Activated CD4-positive, alpha-beta T cell treated with anti-CD3 and anti-CD28 coated beads for 36 hours (primary cell): ENCODE measurements at regions not wholly inside any gene's neighbourhood (a gene's known extent, or its start where the extent isn't known, plus 50 kb on each side); places are given as distances from the start of the nearest gene placed in this dataset.

ENCODE experiments used
- ATAC-seq: fragments of 200-7000 bp; cut with Tn5 transposase; one replicate; pipeline ENCODE4 v1.10.0; 2021; ENCODE audit warnings: mild to moderate bottlenecking, moderate library complexity
- CTCF ChIA-PET: fragments of 350-600 bp; sonication (Branson Sonifier 250); formaldehyde crosslinking; loops from one replicate; lab custom pipeline; 2021; ENCODE audit warnings: antibody characterized with exemption; lab: Charles Lee
- POLR2A ChIA-PET: fragments of 350-600 bp; sonication (Branson Sonifier 250); formaldehyde crosslinking; loops from one replicate; lab custom pipeline; 2021; ENCODE audit warnings: antibody characterized with exemption, inconsistent platforms; lab: Charles Lee
- DNase-seq: peaks from one replicate; pipeline ENCODE4 v3.0.0-alpha.2; 2020
- H3K27ac Mint-ChIP-seq: one replicate; pipeline ENCODE4 v1.8.0; 2021; ENCODE audit warnings: mixed read lengths
- H3K27me3 Mint-ChIP-seq: one replicate; pipeline ENCODE4 v1.8.0; 2021; ENCODE audit warnings: mixed read lengths
- H3K36me3 Mint-ChIP-seq: one replicate; pipeline ENCODE4 v1.8.0; 2021; ENCODE audit warnings: low read depth, mixed read lengths
- H3K4me1 Mint-ChIP-seq: one replicate; pipeline ENCODE4 v1.8.0; 2021; ENCODE audit warnings: mixed read lengths
- H3K4me3 Mint-ChIP-seq: one replicate; pipeline ENCODE4 v1.8.0; 2021; ENCODE audit warnings: mild to moderate bottlenecking, moderate library complexity, mixed read lengths
- H3K9me3 Mint-ChIP-seq: one replicate; pipeline ENCODE4 v1.8.0; 2021; ENCODE audit warnings: low read depth, mixed read lengths
- intact Hi-C, 2 experiments: fragments of 100-400 bp; cut with DNase I in 1 of 2; cut with micrococcal nuclease in 1 of 2; formaldehyde crosslinking; loops; one replicate each; pipeline versions ENCODE4 v1.14.2 to v1.15.1; 2022 to 2024; cut with DNase I, micrococcal nuclease

DNA sequence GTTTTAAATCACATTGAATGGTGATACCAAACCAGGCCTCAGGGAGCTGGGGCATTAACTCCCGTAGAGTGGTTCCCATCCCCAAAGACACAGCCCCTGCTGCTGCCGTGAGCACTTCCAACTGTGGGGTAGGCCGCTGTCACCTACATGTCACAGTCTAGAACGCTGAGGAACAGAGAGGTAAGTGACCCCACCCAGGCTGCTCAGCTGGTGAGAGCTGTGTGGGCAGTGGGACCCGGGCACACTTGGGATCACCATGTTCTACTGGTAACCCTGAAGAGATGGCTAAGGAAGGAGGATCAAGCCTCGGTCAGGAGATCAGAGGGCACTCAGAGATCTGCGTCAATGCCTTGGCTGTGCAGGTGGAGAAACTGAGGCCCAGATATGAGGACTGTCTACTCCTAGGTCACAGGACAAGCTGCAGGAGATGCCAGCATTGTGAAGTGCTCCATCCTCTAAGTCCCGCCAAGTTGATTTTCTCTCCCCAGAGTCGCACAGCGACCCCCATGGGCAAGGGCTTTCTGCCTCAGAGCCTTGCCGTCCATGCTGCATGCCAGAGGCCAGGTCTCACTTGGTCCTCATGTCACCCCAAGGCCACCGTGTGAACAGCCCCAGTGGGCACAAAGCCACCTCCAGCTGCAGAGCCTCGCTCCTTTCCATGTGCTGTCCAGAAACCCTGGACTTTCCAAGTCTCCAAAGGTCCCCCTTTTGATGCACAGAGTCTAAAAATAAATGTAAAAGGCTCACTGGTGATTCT is 144.2 kb upstream of the OTOS start:
- no peak overlapping the region for H3K4me3 Mint-ChIP-seq

GRCh38 chr2:240285725-240286124 is 145.3 kb upstream of the OTOS start:
- peaks cover 9% of the 10 kb centered on the region for H3K27me3 Mint-ChIP-seq
- ATAC-seq (no peak), DNase-seq (no peak)
- no peak overlapping the region for H3K27ac Mint-ChIP-seq
- intact Hi-C loops: no loop called here
- POLR2A ChIA-PET: no interaction called here
- no peaks in the 10 kb centered on the region for H3K4me1 Mint-ChIP-seq
- H3K4me3 Mint-ChIP-seq: no peak overlapping the region
- no peaks in the 10 kb centered on the region for H3K9me3 Mint-ChIP-seq
- CTCF ChIA-PET: interaction anchor here (0.8 kb wide), 1 partner anchor 16 kb away, joined by 4 read pairs; no protein-coding TSS in a partner anchor
- no peaks in the 10 kb centered on the region for H3K36me3 Mint-ChIP-seq

More for the DNA sequence above, 144.2 kb upstream of the OTOS start:
- no peak for ATAC-seq
- H3K4me1 Mint-ChIP-seq: no peaks in the 10 kb centered on the region
- no peak overlapping the region for H3K27ac Mint-ChIP-seq
- POLR2A ChIA-PET: no interaction called here
- H3K36me3 Mint-ChIP-seq: no peaks in the 10 kb centered on the region
- CTCF ChIA-PET: interaction anchor here (0.7 kb wide), 1 partner anchor 649 kb away, joined by 5 read pairs; no protein-coding TSS in a partner anchor
- no peak for DNase-seq
- intact Hi-C loops: no loop called here
- no peaks in the 10 kb centered on the region for H3K9me3 Mint-ChIP-seq
- peaks cover 15% of the 10 kb centered on the region for H3K27me3 Mint-ChIP-seq

GRCh38 chr2:240286596-240286995 is 146.1 kb upstream of the OTOS start:
- Mint-ChIP-seq H3K9me3 (no peaks in the 10 kb centered on the region), H3K36me3 (no peaks in the 10 kb centered on the region), H3K27me3 (peaks cover 4% of the 10 kb centered on the region), H3K4me3 (no peak overlapping the region), H3K4me1 (no peaks in the 10 kb centered on the region), H3K27ac (no peak overlapping the region)
- CTCF ChIA-PET: interaction anchor here (0.8 kb wide), 1 partner anchor 17 kb away, joined by 4 read pairs; no protein-coding TSS in a partner anchor
- DNase-seq (no peak), ATAC-seq (no peak)
- POLR2A ChIA-PET: no interaction called here
- intact Hi-C loops: no loop called here

DNA sequence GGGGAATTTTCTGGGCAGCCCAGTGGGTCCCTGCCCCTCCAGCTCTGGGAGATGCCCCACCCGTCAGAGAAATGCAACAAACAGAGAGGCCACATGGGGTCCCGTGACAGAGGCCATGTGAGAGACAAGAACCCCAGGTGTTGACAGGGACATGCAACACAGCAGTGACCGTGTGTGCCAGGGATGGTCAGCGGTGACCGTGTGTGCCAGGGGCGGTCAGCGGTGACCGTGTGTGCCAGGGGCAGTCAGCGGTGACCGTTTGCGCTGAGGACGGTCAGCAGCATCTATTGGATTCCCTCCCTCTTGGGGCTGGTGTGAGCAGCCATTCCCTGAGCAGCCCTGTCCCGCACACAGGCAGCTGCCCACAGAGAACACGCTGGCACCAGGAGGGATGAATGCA is 146.6 kb upstream of the OTOS start:
- ChIA-PET CTCF (no interaction called here), POLR2A (no interaction called here)
- Mint-ChIP-seq H3K27ac (no peak overlapping the region), H3K4me1 (no peaks in the 10 kb centered on the region), H3K36me3 (no peaks in the 10 kb centered on the region), H3K9me3 (no peaks in the 10 kb centered on the region), H3K4me3 (no peak overlapping the region), H3K27me3 (peaks cover 4% of the 10 kb centered on the region)
- intact Hi-C loops: no loop called here
- no peak for ATAC-seq
- no peak for DNase-seq

DNA sequence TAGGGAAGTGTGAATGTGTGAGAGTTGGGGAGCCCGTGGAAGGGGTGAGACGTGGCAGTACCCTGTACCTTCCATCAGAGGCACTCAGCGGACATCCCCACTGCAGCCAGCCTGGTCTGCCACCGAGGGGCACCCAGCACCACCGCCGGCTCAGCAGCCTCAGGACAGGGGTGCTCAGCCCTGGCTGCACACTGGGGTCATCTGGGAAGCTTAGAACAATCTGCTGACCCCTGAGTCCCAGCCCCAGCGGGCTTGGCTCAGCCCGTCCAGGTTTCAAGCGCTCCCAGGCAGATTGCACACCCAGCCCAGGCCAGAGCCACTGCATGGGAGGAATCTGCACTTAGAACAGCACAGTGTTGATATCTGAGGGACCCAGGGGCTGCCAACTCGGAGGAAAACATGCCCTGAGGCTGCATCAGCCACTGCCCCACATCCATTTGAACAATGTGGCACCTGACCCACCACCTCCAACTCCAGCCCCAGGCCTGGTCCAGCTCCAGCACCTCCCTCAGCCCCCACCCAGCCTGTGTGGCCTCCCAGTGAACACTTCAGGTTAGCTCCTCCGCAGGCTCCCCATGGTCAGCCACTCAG is 147.1 kb upstream of the OTOS start:
- H3K27ac Mint-ChIP-seq: no peak overlapping the region
- no peaks in the 10 kb centered on the region for H3K4me1 Mint-ChIP-seq
- DNase-seq (no peak), ATAC-seq (no peak)
- ChIA-PET CTCF (no interaction called here), POLR2A (no interaction called here)
- H3K36me3 Mint-ChIP-seq: no peaks in the 10 kb centered on the region
- H3K9me3 Mint-ChIP-seq: no peaks in the 10 kb centered on the region
- H3K27me3 Mint-ChIP-seq: peaks cover 4% of the 10 kb centered on the region
- intact Hi-C loops: no loop called here
- no peak overlapping the region for H3K4me3 Mint-ChIP-seq

DNA sequence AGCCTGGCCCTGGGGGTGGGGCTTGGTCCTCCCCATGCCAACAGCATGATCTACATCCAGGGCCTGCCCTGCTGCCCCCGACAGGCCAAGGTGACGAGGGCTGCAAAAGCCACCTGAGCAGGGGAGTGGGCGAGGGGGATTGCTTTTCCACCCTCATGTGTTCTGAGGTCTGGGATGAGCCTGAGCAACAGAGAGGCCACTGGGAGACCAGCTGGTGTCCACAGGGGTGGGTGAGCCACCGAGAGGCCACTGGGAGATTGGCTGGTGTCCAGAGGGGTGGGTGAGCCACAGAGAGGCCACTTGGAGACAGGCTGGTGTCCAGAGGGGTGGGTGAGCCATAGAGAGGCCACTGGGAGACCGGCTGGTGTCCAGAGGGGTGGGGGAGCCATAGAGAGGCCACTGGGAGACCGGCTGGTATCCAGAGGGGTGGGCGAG is 147.4 kb upstream of the GPC1 start:
- H3K4me1 Mint-ChIP-seq: no peaks in the 10 kb centered on the region
- intact Hi-C loops: no loop called here
- POLR2A ChIA-PET: no interaction called here

GRCh38 chr2:240289701-240290431 is 145.6 kb upstream of the GPC1 start:
- intact Hi-C loops: no loop called here
- no peaks in the 10 kb centered on the region for H3K36me3 Mint-ChIP-seq
- no peak overlapping the region for H3K27ac Mint-ChIP-seq
- H3K4me1 Mint-ChIP-seq: no peaks in the 10 kb centered on the region
- H3K27me3 Mint-ChIP-seq: no peaks in the 10 kb centered on the region
- ChIA-PET CTCF (no interaction called here), POLR2A (no interaction called here)
- DNase-seq (no peak), ATAC-seq (no peak)
- H3K9me3 Mint-ChIP-seq: no peaks in the 10 kb centered on the region
- no peak overlapping the region for H3K4me3 Mint-ChIP-seq

More for the DNA sequence above, 147.4 kb upstream of the GPC1 start:
- Mint-ChIP-seq H3K27me3 (peaks cover 3% of the 10 kb centered on the region), H3K4me3 (no peak overlapping the region), H3K27ac (no peak overlapping the region), H3K9me3 (no peaks in the 10 kb centered on the region), H3K36me3 (no peaks in the 10 kb centered on the region)
- ATAC-seq: no peak
- CTCF ChIA-PET: no interaction called here
- DNase-seq: no peak

DNA sequence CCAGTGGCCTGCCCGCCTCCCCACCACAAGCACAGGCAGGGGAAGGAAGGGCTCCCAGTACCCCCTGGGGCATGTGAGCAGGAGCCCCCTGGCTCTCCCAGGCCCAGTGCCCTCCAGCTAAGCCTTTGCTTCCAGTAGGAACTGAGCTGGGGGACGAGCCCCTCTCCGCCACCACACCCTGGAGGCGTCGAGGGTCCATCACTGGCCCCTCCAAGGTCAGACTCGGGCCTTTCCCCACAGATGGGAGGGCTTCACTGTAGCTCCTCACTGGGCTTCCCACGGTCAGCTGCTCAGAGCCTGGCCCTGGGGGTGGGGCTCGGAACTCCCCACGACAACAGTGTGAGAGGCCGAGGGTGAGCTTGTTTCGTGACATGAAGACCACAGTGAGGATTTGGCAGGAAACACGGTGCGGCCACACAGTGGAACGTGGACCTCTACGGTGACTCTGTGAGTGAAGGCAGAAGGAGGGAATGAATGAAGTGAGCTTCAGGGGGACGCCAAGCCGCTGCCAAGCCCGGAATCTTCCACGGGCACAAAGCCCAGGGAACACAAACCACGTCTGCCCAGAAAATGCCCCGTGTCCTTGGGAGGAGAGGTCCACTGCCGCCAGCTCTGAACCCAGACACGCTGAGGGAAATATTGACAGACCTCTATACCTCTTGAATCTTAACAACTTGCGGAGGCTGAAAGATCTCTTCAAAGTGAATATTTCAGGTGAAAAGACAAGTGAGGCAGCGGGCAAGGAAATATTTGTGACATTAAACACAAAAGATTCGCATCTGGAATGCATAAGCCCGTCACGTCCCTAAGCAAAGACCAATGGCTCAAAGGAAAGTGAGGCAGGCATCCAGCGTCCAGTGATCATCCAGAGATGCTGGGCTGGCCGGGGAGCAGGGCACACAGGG is 144.8 kb upstream of the GPC1 start:
- Mint-ChIP-seq H3K36me3 (no peaks in the 10 kb centered on the region), H3K4me3 (no peak overlapping the region), H3K27ac (no peak overlapping the region), H3K9me3 (no peaks in the 10 kb centered on the region), H3K27me3 (no peaks in the 10 kb centered on the region), H3K4me1 (no peaks in the 10 kb centered on the region)
- ATAC-seq (no peak), DNase-seq (no peak)
- POLR2A ChIA-PET: no interaction called here
- CTCF ChIA-PET: no interaction called here
- intact Hi-C loops: no loop called here

GRCh38 chr2:240291337-240292034 is 144.0 kb upstream of the GPC1 start:
- CTCF ChIA-PET: no interaction called here
- DNase-seq (no peak), ATAC-seq (no peak)
- Mint-ChIP-seq H3K36me3 (no peaks in the 10 kb centered on the region), H3K27ac (no peak overlapping the region), H3K27me3 (no peaks in the 10 kb centered on the region), H3K4me3 (no peak overlapping the region), H3K4me1 (no peaks in the 10 kb centered on the region), H3K9me3 (no peaks in the 10 kb centered on the region)
- intact Hi-C loops: no loop called here
- POLR2A ChIA-PET: no interaction called here

GRCh38 chr2:240292035-240292574 is 143.4 kb upstream of the GPC1 start:
- Mint-ChIP-seq H3K4me1 (no peaks in the 10 kb centered on the region), H3K27ac (no peak overlapping the region), H3K9me3 (no peaks in the 10 kb centered on the region), H3K27me3 (no peaks in the 10 kb centered on the region), H3K36me3 (no peaks in the 10 kb centered on the region), H3K4me3 (no peak overlapping the region)
- no peak for ATAC-seq
- intact Hi-C loops: no loop called here
- DNase-seq: no peak
- POLR2A ChIA-PET: no interaction called here
- CTCF ChIA-PET: no interaction called here
